HepG2 (cell line): ENCODE measurements at regions not wholly inside any gene's neighbourhood (a gene's known extent, or its start where the extent isn't known, plus 50 kb on each side); places are given as distances from the start of the nearest gene placed in this dataset.

Source experiments
- ATAC-seq: fragments of 200-7000 bp; cut with Tn5 transposase; 3 replicates; pipeline ENCODE4 v1.9.1; 2020; ENCODE audit warnings: mild to moderate bottlenecking, moderate library complexity
- BruUV-seq: library from RNA; stranded (reverse); fragments of 400-500 nt; replicated peaks from 2 replicates; lab custom pipeline; 2021; lab: Mats Ljungman, UMichigan
- CTCF ChIA-PET: fragments of 300-600 bp; formaldehyde crosslinking; extraction: SDS; loops from one replicate; lab custom pipeline; 2021; ENCODE audit warnings: low total read pairs, inconsistent platforms, low intra/inter-chr PET ratio; lab: Yijun Ruan, JAX
- POLR2A ChIA-PET: fragments of 350-600 bp; sonication (Branson Sonifier 250); formaldehyde crosslinking; loops from one replicate; lab custom pipeline; 2020; ENCODE audit warnings: antibody characterized with exemption, inconsistent platforms; lab: Yijun Ruan, JAX
- DNase-seq: peaks from one replicate; pipeline ENCODE4 v3.0.0-alpha.2; 2015; ENCODE audit warnings: low spot score
- FAIRE-seq: peaks from 3 replicates; lab custom pipeline; 2011; peaks lifted over from hg19 to GRCh38; lab: Jason Lieb, UNC
- H2AFZ ChIP-seq: one replicate; pipeline ENCODE4 v1.6.1; 2011; ENCODE audit warnings: low read length, inconsistent platforms
- H3K27ac ChIP-seq: fragments of 300-600 bp; 3 replicates; pipeline ENCODE4 v1.8.0; 2011; ENCODE audit warnings: mixed run types, mild to moderate bottlenecking, mixed read lengths, low read length, inconsistent platforms; ENCODE audit not compliant: insufficient read depth; ENCODE audit errors: extremely low read length
- H3K27me3 ChIP-seq, 2 experiments: fragments of 200-600 bp in 1 of 2; 2 replicates in 1 of 2; 3 replicates in 1 of 2; pipeline versions ENCODE4 v1.6.0 to v1.8.0; 2011; ENCODE audit warnings: low read length in 2 of 2, mild to moderate bottlenecking in 2 of 2, moderate library complexity in 2 of 2, inconsistent platforms in 1 of 2; ENCODE audit not compliant: insufficient read depth in 2 of 2, control insufficient read depth in 1 of 2
- H3K36me3 ChIP-seq, 2 experiments: fragments of 200-600 bp in 1 of 2; replicated peaks in 1 of 2; 2 replicates in 1 of 2; 3 replicates in 1 of 2; pipeline versions ENCODE4 v1.5.1 to v1.8.0; 2011; ENCODE audit warnings: low read length in 2 of 2, inconsistent platforms in 1 of 2; ENCODE audit not compliant: insufficient read depth in 2 of 2, control insufficient read depth in 1 of 2
- H3K4me1 ChIP-seq: 2 replicates; pipeline ENCODE4 v1.5.1; 2012; ENCODE audit warnings: low read length, inconsistent platforms; ENCODE audit not compliant: insufficient read depth
- H3K4me2 ChIP-seq: 2 replicates; pipeline ENCODE4 v1.6.0; 2011; ENCODE audit warnings: low read depth, low read length, inconsistent platforms
- H3K4me3 ChIP-seq, 3 experiments: fragments of 200-600 bp in 1 of 3; sonication (generic), shearing (Covaris generic) in 1 of 3; replicated peaks in 1 of 3; 2 replicates each; pipeline ENCODE4 v1.5.1; 2011 to 2016; ENCODE audit warnings: low read length in 3 of 3, inconsistent platforms in 2 of 3, low read depth in 2 of 3, mild to moderate bottlenecking in 2 of 3, control low read depth in 1 of 3, mixed read lengths in 1 of 3; ENCODE audit not compliant: insufficient read depth in 1 of 3
- H3K79me2 ChIP-seq: one replicate; pipeline ENCODE4 v1.6.1; 2011; ENCODE audit warnings: low read length, inconsistent platforms; ENCODE audit not compliant: insufficient read depth
- H3K9ac ChIP-seq: 2 replicates; pipeline ENCODE4 v1.6.0; 2011; ENCODE audit warnings: mild to moderate bottlenecking, low read depth, low read length, inconsistent platforms; ENCODE audit not compliant: insufficient read depth
- H3K9me3 ChIP-seq: 2 replicates; pipeline ENCODE4 v1.5.1; 2012; ENCODE audit warnings: mild to moderate bottlenecking, low read length
- H4K20me1 ChIP-seq: 2 replicates; pipeline ENCODE4 v1.6.0; 2011; ENCODE audit warnings: inconsistent platforms, mild to moderate bottlenecking, low read length, moderate library complexity; ENCODE audit not compliant: insufficient read depth
- CBX1 ChIP-seq: IDR thresholded peaks from one replicate; pipeline ENCODE4 v1.6.1; 2016; ENCODE audit warnings: antibody characterized with exemption, low read depth
- CC2D1A ChIP-seq: sonication (generic); formaldehyde crosslinking; IDR thresholded peaks from 2 replicates; pipeline ENCODE4 v1.8.1; 2023; ENCODE audit warnings: mild to moderate bottlenecking, missing genetic modification reagents
- CSRNP1 ChIP-seq: sonication (generic); formaldehyde crosslinking; IDR thresholded peaks from 2 replicates; pipeline ENCODE4 v1.8.1; 2023; ENCODE audit warnings: mild to moderate bottlenecking, missing genetic modification reagents
- ETV6 ChIP-seq: sonication (generic); formaldehyde crosslinking; conservative IDR thresholded peaks from 2 replicates; pipeline ENCODE4 v1.4.0; 2020; ENCODE audit warnings: missing genetic modification reagents
- HMGA1 ChIP-seq: sonication (generic); formaldehyde crosslinking; conservative IDR thresholded peaks from 2 replicates; pipeline ENCODE4 v1.4.0; 2020; ENCODE audit warnings: missing genetic modification reagents
- HNF4A ChIP-seq: sonication (generic); formaldehyde crosslinking; IDR thresholded peaks from 2 replicates; pipeline ENCODE4 v1.4.0; 2020; ENCODE audit warnings: missing genetic modification reagents
- HNRNPL ChIP-seq: fragments of 200-400 bp; formaldehyde crosslinking; IDR thresholded peaks from 2 replicates; pipeline ENCODE4 v1.6.1; 2017; ENCODE audit warnings: mild to moderate bottlenecking, low read depth, low read length
- MTERF4 ChIP-seq: sonication (generic); formaldehyde crosslinking; IDR thresholded peaks from 2 replicates; pipeline ENCODE4 v1.8.0; 2023; ENCODE audit warnings: mild to moderate bottlenecking, missing genetic modification reagents
- PAWR ChIP-seq: sonication (generic); formaldehyde crosslinking; IDR thresholded peaks from 2 replicates; pipeline ENCODE4 v1.4.0; 2020; ENCODE audit warnings: missing genetic modification reagents, mild to moderate bottlenecking, borderline replicate concordance
- TOE1 ChIP-seq: sonication (generic); formaldehyde crosslinking; IDR thresholded peaks from 2 replicates; pipeline ENCODE4 v1.4.0; 2020; ENCODE audit warnings: mild to moderate bottlenecking, missing genetic modification reagents
- ZNF232 ChIP-seq: sonication (generic); formaldehyde crosslinking; IDR thresholded peaks from 2 replicates; pipeline ENCODE4 v1.4.0; 2020; ENCODE audit warnings: missing genetic modification reagents, borderline replicate concordance
- ZNF337 ChIP-seq: sonication (generic); formaldehyde crosslinking; IDR thresholded peaks from 2 replicates; pipeline ENCODE4 v1.5.1; 2020; ENCODE audit warnings: missing genetic modification reagents, low read depth, mild to moderate bottlenecking, borderline replicate concordance
- ZNF616 ChIP-seq: sonication (generic); formaldehyde crosslinking; IDR thresholded peaks from 2 replicates; pipeline ENCODE4 v1.5.0; 2020; ENCODE audit warnings: low read depth, mild to moderate bottlenecking, missing genetic modification reagents
- in situ Hi-C: cut with HindIII; loops from 2 replicates; pipeline ENCODE4 v1.10.0; 2017; ENCODE audit warnings: low pct_unique_long_range_greater_than_20kb; ENCODE audit not compliant: extremely low pct_ligation_motif_present
- intact Hi-C: fragments of 100-400 bp; cut with micrococcal nuclease; formaldehyde crosslinking; loops from one replicate; pipeline ENCODE4 v1.10.0; 2022; ENCODE audit not compliant: unreplicated experiment
- TF ChIP-seq, protein P1 (sequence below): sonication (generic); formaldehyde crosslinking; IDR thresholded peaks from 2 replicates; pipeline ENCODE4 v1.5.0; 2020; ENCODE audit warnings: mild to moderate bottlenecking, missing genetic modification reagents

GRCh38 chr1:232327899-232328298 is 302.0 kb downstream of the SIPA1L2 start (continued):
- TF ChIP-seq HNRNPL (no peak), HMGA1 (CRISPR knock-in tag) (no peak), ZNF337 (CRISPR knock-in tag) (no peak), TOE1 (CRISPR knock-in tag) (no peak), ETV6 (CRISPR knock-in tag) (no peak), ZNF232 (CRISPR knock-in tag) (no peak), CC2D1A (CRISPR knock-in tag) (no peak)
- TF ChIP-seq, protein P1, sequence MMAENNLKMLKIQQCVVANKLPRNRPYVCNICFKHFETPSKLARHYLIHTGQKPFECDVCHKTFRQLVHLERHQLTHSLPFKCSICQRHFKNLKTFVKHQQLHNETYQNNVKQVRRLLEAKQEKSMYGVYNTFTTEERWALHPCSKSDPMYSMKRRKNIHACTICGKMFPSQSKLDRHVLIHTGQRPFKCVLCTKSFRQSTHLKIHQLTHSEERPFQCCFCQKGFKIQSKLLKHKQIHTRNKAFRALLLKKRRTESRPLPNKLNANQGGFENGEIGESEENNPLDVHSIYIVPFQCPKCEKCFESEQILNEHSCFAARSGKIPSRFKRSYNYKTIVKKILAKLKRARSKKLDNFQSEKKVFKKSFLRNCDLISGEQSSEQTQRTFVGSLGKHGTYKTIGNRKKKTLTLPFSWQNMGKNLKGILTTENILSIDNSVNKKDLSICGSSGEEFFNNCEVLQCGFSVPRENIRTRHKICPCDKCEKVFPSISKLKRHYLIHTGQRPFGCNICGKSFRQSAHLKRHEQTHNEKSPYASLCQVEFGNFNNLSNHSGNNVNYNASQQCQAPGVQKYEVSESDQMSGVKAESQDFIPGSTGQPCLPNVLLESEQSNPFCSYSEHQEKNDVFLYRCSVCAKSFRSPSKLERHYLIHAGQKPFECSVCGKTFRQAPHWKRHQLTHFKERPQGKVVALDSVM (CRISPR knock-in tag): no peak
- TF ChIP-seq, all 625 proteins: peak for 0

DNA sequence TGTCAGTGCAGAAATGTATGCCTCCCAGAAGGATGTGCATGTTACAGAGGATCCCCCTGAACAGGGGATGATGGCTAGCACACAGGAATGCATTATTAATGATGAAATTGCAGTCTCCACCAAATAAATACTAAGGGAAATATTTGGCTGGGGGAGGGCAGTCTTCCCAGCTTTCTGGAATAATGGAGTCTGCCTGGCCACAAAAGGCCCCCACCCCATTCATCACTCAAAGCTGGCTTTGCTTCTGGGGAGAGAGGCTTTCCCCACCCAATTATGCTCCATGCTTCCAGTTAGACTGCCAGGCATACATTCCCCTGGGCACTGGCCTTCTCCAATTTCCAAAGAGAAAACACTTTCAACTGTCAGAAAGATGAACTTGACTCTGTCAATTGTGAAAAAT is 302.7 kb downstream of the SIPA1L2 start:
- Histone ChIP-seq H3K9me3 (no peaks in the 10 kb centered on the region; the same call in 1 of the 2 replicates), H3K27ac (no peak overlapping the region), H3K79me2 (no peaks in the 10 kb centered on the region), H3K9ac (no peak overlapping the region), H3K4me1 (no peaks in the 10 kb centered on the region), H3K27me3 (no peaks in the 10 kb centered on the region), H4K20me1 (no peaks in the 10 kb centered on the region), H3K36me3 (no peaks in the 10 kb centered on the region), H3K4me2 (no peak overlapping the region), H2AFZ (no peak overlapping the region), H3K4me3 (no peak overlapping the region)
- intact Hi-C loops (no loop called here), in situ Hi-C loops (no loop called here)
- ChIA-PET CTCF (no interaction called here), POLR2A (no interaction called here)
- ATAC-seq: no peak
- no peak for DNase-seq
- TF ChIP-seq CBX1 (no peak), CSRNP1 (CRISPR knock-in tag) (no peak), ZNF616 (CRISPR knock-in tag) (no peak), PAWR (CRISPR knock-in tag) (no peak), HNF4A (CRISPR knock-in tag) (no peak), MTERF4 (no peak)
- no TSS peak for BruUV-seq
- FAIRE-seq: no peak
